Tibial nerve (tissue), 4 donors: ENCODE measurements at regions not wholly inside any gene's neighbourhood (a gene's known extent, or its start where the extent isn't known, plus 50 kb on each side); places are given as distances from the start of the nearest gene placed in this dataset.

Source experiments
- DNase-seq, 2 donors: peaks; one replicate each; pipeline ENCODE4 v3.0.0-alpha.2; 2019; ENCODE audit warnings: low spot score in 2 of 2
- H3K27ac ChIP-seq, 4 donors: fragments of 200-600 bp; sonication (generic) in 3 of 4; one replicate each; pipeline ENCODE4 v1.5.1; 2017 to 2019; ENCODE audit warnings: mild to moderate bottlenecking in 1 of 4
- H3K27me3 ChIP-seq, 2 donors: fragments of 200-600 bp; sonication (generic) in 1 of 2; one replicate each; pipeline versions ENCODE4 v1.5.1 to v1.6.0; 2017 to 2019
- H3K36me3 ChIP-seq, 3 donors: fragments of 200-600 bp; sonication (generic); one replicate each; pipeline ENCODE4 v1.5.1; 2018 to 2019
- H3K4me1 ChIP-seq, 4 donors: fragments of 200-600 bp; sonication (generic) in 3 of 4; one replicate each; pipeline ENCODE4 v1.5.1; 2017 to 2019
- H3K4me3 ChIP-seq, 4 donors: fragments of 200-600 bp; sonication (generic) in 3 of 4; one replicate each; pipeline ENCODE4 v1.5.1; 2017 to 2019; ENCODE audit warnings: mild to moderate bottlenecking in 1 of 4, moderate library complexity in 1 of 4
- H3K9me3 ChIP-seq, 4 donors: fragments of 200-600 bp; sonication (generic) in 3 of 4; one replicate each; pipeline ENCODE4 v1.5.1; 2017 to 2019
- CTCF ChIP-seq, 5 experiments: fragments of 200-600 bp in 3 of 5; fragments of 450-650 bp in 2 of 5; sonication (generic) in 3 of 5; IDR thresholded peaks; one replicate each; pipeline ENCODE4 v1.5.1; 2016 to 2019; ENCODE audit warnings: antibody characterized with exemption in 5 of 5, mild to moderate bottlenecking in 3 of 5, moderate library complexity in 2 of 5
- EP300 ChIP-seq, 2 donors: sonication (generic); formaldehyde crosslinking; IDR thresholded peaks; one replicate each; pipeline ENCODE4 v1.6.1; 2017; ENCODE audit warnings: antibody characterized with exemption in 2 of 2, mild to moderate bottlenecking in 1 of 2
- POLR2A ChIP-seq, 2 donors: fragments of 450-650 bp; IDR thresholded peaks; one replicate each; pipeline ENCODE4 v1.6.1; 2017; ENCODE audit warnings: antibody characterized with exemption in 2 of 2, mild to moderate bottlenecking in 2 of 2, moderate library complexity in 2 of 2
- WGBS, 2 donors: methylation state at CpG; one replicate each; pipeline ENCODE4 v1.1.5; 2018; 5-methylcytosine and 5-hydroxymethylcytosine counted together

GRCh38 chr17:77322514-77323412, 182.0 kb downstream of the SEC14L1 start:
- peaks cover 0 to 93% (median 70%) of the 10 kb centered on the region in 4 donors for H3K4me1 ChIP-seq
- no peaks in the 10 kb centered on the region for H3K27me3 ChIP-seq
- peak overlapping the region in 3 of 4 donors; percentile 30 to 54 (median 32) for H3K4me3 ChIP-seq
- no peaks in the 10 kb centered on the region for H3K36me3 ChIP-seq
- WGBS, 2 donors = 24 to 25% methylated on average over 23 to 27 of the region's 32 CpGs
- H3K9me3 ChIP-seq = no peaks in the 10 kb centered on the region
- TF ChIP-seq EP300 (IDR thresholded peaks at IDR 0.05) (peak in 1 of 2 donors; percentile 95), CTCF (IDR thresholded peaks at IDR 0.05) (no peak)
- DNase-seq = peak; percentile 76 to 77
- peak overlapping the region; percentile 86 to 97 (median 91) for H3K27ac ChIP-seq

- peak overlapping the region in 3 of 4 donors; percentile 26 to 54 (median 30) for H3K4me3 ChIP-seq
- H3K36me3 ChIP-seq = no peaks in the 10 kb centered on the region
- peak overlapping the region; percentile 86 to 97 (median 91) for H3K27ac ChIP-seq
- TF ChIP-seq POLR2A (IDR thresholded peaks at IDR 0.05) (no peak), EP300 (IDR thresholded peaks at IDR 0.05) (no peak), CTCF (IDR thresholded peaks at IDR 0.05) (no peak)
- H3K9me3 ChIP-seq = no peaks in the 10 kb centered on the region
- H3K27me3 ChIP-seq = no peaks in the 10 kb centered on the region
- 32 to 37% methylated on average over 36 of the region's 36 CpGs for WGBS, 2 donors
- H3K4me1 ChIP-seq = peaks cover 0 to 96% (median 67%) of the 10 kb centered on the region in 4 donors
- DNase-seq = peak in 1 of 2 donors; percentile 16
Observed at GRCh38 chr17:77323413-77324171, 182.8 kb downstream of the SEC14L1 start.

GRCh38 chr17:77324227-77324626, 183.5 kb downstream of the SEC14L1 start:
- Histone ChIP-seq H3K36me3 (no peaks in the 10 kb centered on the region), H3K27me3 (no peaks in the 10 kb centered on the region), H3K4me1 (peaks cover 0 to 96% (median 64%) of the 10 kb centered on the region in 4 donors), H3K27ac (peak overlapping the region; percentile 86 to 97 (median 91)), H3K4me3 (peak overlapping the region in 1 of 4 donors; percentile 26), H3K9me3 (no peaks in the 10 kb centered on the region)
- TF ChIP-seq CTCF (IDR thresholded peaks at IDR 0.05) (no peak), POLR2A (IDR thresholded peaks at IDR 0.05) (no peak), EP300 (IDR thresholded peaks at IDR 0.05) (no peak)
- 71 to 75% methylated on average over 8 of the region's 8 CpGs for WGBS, 2 donors
- peak in 1 of 2 donors; percentile 6 for DNase-seq

- Histone ChIP-seq H3K4me1 (peaks cover 0 to 100% (median 64%) of the 10 kb centered on the region in 4 donors), H3K36me3 (no peaks in the 10 kb centered on the region), H3K9me3 (no peaks in the 10 kb centered on the region), H3K27ac (peak overlapping the region; percentile 66 to 97 (median 91)), H3K27me3 (no peaks in the 10 kb centered on the region), H3K4me3 (no peak overlapping the region)
- 50 to 59% methylated on average over 8 of the region's 8 CpGs for WGBS, 2 donors
- peak in 1 of 2 donors; percentile 11 for DNase-seq
- TF ChIP-seq EP300 (IDR thresholded peaks at IDR 0.05) = no peak
- TF ChIP-seq POLR2A (IDR thresholded peaks at IDR 0.05) = no peak
- peak in 1 of 5 experiments; percentile 7 for TF ChIP-seq CTCF (IDR thresholded peaks at IDR 0.05)
Observed at GRCh38 chr17:77325577-77326075, 184.9 kb downstream of the SEC14L1 start.
